ENCODE measurements at regions not wholly inside any gene's neighbourhood (a gene's known extent, or its start where the extent isn't known, plus 50 kb on each side); places are given as distances from the start of the nearest gene placed in this dataset.

DNA sequence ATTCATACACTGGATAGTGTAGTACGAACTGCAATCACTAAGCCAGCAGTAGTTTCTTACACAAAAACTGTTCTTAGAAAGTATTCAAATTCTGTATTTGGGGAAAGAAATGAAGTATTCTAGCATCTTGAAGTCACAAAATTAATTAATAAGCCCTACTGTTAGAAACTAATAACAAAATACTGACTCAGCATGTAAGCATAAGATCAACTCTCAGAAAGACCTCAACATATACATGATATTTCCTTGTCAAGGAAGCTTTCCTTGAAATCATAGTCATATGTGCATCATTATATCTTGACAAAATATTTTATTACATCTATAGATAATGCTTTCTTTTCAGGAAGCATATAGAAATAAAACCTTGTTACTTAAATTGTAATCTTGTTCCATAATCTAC is 115.5 kb upstream of the GOLGA6L6 start:
- TF ChIP-seq, protein P1, sequence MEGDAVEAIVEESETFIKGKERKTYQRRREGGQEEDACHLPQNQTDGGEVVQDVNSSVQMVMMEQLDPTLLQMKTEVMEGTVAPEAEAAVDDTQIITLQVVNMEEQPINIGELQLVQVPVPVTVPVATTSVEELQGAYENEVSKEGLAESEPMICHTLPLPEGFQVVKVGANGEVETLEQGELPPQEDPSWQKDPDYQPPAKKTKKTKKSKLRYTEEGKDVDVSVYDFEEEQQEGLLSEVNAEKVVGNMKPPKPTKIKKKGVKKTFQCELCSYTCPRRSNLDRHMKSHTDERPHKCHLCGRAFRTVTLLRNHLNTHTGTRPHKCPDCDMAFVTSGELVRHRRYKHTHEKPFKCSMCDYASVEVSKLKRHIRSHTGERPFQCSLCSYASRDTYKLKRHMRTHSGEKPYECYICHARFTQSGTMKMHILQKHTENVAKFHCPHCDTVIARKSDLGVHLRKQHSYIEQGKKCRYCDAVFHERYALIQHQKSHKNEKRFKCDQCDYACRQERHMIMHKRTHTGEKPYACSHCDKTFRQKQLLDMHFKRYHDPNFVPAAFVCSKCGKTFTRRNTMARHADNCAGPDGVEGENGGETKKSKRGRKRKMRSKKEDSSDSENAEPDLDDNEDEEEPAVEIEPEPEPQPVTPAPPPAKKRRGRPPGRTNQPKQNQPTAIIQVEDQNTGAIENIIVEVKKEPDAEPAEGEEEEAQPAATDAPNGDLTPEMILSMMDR (IDR thresholded peaks at IDR 0.05): no peak
- no peak for TF ChIP-seq POLR2A (IDR thresholded peaks at IDR 0.05)
